Upper lobe of right lung (tissue), 1 donor: ENCODE measurements at regions not wholly inside any gene's neighbourhood (a gene's known extent, or its start where the extent isn't known, plus 50 kb on each side); places are given as distances from the start of the nearest gene placed in this dataset.

Experiments used
- ATAC-seq: fragments of 200-7000 bp; cut with Tn5 transposase; one replicate; pipeline ENCODE4 v1.9.1; 2020; ENCODE audit warnings: mild to moderate bottlenecking, moderate library complexity
- DNase-seq: peaks from one replicate; pipeline ENCODE4 v3.0.0-alpha.2; 2020
- H3K27ac ChIP-seq: fragments of 200-600 bp; one replicate; pipeline ENCODE4 v1.8.0; 2022
- H3K27me3 ChIP-seq: fragments of 200-600 bp; one replicate; pipeline ENCODE4 v1.8.0; 2022; ENCODE audit warnings: mild to moderate bottlenecking
- H3K36me3 ChIP-seq: fragments of 200-600 bp; one replicate; pipeline ENCODE4 v1.8.0; 2022
- H3K4me1 ChIP-seq: fragments of 200-600 bp; one replicate; pipeline ENCODE4 v1.8.0; 2022
- H3K4me3 ChIP-seq: fragments of 200-600 bp; one replicate; pipeline ENCODE4 v1.8.0; 2022; ENCODE audit warnings: mild to moderate bottlenecking
- H3K9me3 ChIP-seq: fragments of 200-600 bp; one replicate; pipeline ENCODE4 v1.8.0; 2022
- intact Hi-C: fragments of 100-400 bp; cut with DNase I; formaldehyde crosslinking; loops from one replicate; pipeline ENCODE4 v1.11.0; 2022
- TF ChIP-seq, protein P1 (sequence below): fragments of 200-600 bp; IDR thresholded peaks from one replicate; pipeline ENCODE4 v1.8.0; 2022; ENCODE audit warnings: antibody characterized with exemption
- donor health status: DM: no; HTN: yes; CAD: no; lungs with severe emphysema.

DNA sequence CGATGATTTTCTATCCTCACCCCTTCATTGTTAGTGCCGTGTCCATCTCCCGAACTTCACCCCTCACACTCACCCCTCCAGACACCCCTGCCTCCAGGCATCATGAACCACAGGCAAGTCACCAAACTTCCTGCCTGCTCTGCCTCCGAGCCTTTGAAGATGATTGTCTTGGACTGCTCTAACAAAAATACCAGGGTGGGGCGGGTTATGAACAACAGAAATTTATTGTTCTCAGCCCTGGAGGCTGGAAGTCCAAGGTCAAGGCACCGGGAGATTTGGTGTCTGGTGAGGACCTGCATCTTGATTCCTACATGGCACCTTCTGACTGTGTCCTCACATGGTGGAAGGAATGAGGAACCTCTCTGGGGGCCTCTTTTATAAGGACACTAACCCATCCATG is 1508.3 kb downstream of the TBC1D22A start:
- H3K4me3 ChIP-seq, result no peak overlapping the region
- H3K36me3 ChIP-seq, result no peaks in the 10 kb centered on the region
- no peak for ATAC-seq
- no peak for DNase-seq
- peaks cover 12% of the 10 kb centered on the region for H3K27me3 ChIP-seq
- TF ChIP-seq, protein P1, sequence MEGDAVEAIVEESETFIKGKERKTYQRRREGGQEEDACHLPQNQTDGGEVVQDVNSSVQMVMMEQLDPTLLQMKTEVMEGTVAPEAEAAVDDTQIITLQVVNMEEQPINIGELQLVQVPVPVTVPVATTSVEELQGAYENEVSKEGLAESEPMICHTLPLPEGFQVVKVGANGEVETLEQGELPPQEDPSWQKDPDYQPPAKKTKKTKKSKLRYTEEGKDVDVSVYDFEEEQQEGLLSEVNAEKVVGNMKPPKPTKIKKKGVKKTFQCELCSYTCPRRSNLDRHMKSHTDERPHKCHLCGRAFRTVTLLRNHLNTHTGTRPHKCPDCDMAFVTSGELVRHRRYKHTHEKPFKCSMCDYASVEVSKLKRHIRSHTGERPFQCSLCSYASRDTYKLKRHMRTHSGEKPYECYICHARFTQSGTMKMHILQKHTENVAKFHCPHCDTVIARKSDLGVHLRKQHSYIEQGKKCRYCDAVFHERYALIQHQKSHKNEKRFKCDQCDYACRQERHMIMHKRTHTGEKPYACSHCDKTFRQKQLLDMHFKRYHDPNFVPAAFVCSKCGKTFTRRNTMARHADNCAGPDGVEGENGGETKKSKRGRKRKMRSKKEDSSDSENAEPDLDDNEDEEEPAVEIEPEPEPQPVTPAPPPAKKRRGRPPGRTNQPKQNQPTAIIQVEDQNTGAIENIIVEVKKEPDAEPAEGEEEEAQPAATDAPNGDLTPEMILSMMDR, result no peak
- intact Hi-C loops, result no loop called here
- H3K9me3 ChIP-seq, result no peaks in the 10 kb centered on the region
- H3K4me1 ChIP-seq, result no peaks in the 10 kb centered on the region
- H3K27ac ChIP-seq, result no peak overlapping the region

DNA sequence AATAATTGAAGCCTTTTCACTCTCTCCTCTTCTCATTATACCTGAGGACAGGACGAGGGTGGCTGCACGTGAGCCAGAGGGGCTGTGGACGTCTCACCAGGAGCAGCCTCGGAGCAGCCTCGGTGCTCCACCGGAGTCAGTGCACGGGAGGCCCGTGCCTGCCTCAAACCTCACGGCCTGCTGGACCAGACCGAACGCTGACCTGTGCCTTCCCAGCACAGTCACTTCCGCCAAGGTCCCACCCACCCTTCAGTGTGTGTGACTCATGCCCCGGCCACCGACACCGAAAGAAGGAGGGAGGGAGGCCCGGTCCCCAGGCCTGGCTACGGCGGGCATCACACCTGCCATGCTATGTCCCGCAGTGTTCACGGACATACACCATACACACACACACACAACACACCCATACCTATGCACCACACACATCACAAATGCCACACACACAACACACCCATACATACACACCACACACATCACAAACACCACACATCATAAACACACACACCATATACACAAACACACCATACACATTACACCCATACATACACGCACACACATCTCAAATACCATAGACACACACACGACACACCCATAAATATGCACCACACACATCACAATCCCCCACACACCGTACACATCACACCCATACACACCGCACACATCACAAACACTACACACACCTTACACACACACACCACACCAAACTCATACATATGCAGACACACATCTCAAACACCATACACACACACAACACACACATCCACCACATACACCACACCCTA is 1506.5 kb downstream of the TBC1D22A start:
- ATAC-seq (peak; percentile 90), DNase-seq (peak; percentile 85)
- Histone ChIP-seq H3K4me3 (no peak overlapping the region), H3K27ac (no peak overlapping the region), H3K27me3 (peaks cover 12% of the 10 kb centered on the region), H3K4me1 (no peaks in the 10 kb centered on the region), H3K36me3 (no peaks in the 10 kb centered on the region), H3K9me3 (no peaks in the 10 kb centered on the region)
- TF ChIP-seq, protein P1, result no peak
- intact Hi-C loops, result no loop called here

DNA sequence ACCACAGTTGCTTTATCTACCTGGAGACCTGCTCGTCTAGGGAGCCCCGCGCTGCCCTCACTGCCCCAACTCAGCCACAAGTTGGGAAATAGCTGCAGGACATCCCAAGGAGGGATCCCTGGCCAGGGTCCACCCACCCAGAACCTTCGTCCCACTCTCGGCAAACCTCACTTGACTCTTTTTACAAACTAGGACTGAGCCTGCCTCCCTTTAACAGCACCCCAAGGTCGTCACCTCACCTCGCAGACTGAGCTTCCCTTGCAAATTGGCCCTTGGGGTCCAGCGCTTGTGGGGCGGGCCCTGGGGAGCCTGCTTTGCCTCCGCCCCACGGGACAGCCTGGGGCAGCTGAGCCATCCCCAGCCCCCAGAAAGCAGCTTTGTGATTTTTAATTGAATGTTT is 1505.8 kb downstream of the TBC1D22A start:
- TF ChIP-seq, protein P1, result no peak
- DNase-seq (no peak), ATAC-seq (no peak)
- Histone ChIP-seq H3K9me3 (no peaks in the 10 kb centered on the region), H3K27me3 (peaks cover 12% of the 10 kb centered on the region), H3K27ac (no peak overlapping the region), H3K4me3 (no peak overlapping the region), H3K4me1 (no peaks in the 10 kb centered on the region), H3K36me3 (no peaks in the 10 kb centered on the region)
- intact Hi-C loops, result no loop called here

DNA sequence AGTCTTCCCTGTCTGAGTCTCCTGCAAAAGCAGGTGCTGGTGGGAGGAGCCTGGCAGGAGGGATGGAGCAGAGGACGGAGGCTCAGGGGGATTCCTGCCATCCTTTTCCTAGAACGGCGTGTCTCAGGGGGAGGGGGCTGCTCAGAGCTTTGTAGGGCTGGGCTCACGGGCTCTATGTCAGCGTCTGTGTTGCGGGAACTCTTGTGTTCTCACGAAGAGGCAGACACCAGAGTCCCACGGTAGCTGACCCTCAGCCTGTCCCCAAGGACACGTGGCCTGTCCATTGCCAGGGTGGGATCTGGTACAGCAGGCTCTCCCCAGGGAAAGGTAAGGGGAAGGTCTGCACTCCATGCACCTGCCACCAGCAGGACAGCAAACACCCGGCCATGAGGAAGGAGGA is 1505.2 kb downstream of the TBC1D22A start:
- Histone ChIP-seq H3K4me3 (no peak overlapping the region), H3K9me3 (no peaks in the 10 kb centered on the region), H3K36me3 (no peaks in the 10 kb centered on the region), H3K27ac (no peak overlapping the region), H3K4me1 (no peaks in the 10 kb centered on the region), H3K27me3 (peaks cover 12% of the 10 kb centered on the region)
- TF ChIP-seq, protein P1, result no peak
- DNase-seq (no peak), ATAC-seq (no peak)
- intact Hi-C loops, result no loop called here

DNA sequence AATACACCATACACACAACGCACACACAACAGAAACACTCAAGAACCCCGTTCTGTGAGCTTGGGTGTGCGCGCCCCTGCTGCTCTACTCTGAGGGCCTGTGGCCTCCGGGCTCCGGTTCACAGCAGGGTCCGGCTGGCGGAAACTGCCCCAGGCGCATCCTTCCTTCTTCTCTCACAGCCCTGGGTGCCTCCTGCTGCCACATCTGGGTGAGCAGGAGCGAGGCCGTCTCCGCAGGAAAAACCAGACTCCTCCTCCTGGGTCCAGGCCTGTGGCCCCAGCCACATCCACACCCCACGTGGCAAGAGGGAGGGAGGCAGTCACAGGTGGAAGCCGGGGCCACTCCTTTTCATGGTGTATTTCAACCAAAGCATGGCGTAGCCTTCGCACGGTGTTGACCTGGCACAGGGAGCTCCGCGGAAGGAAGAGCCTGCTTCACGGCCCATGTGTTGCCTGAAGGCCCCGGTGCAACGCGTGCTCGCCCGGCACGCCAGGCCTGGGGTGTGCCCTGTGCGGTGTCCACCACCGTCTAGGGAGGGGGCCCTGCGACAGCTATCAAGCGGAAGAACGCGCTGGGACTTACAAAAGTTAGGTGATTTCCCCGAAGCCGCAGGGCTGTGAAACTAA is 1502.7 kb downstream of the TBC1D22A start:
- intact Hi-C loops, result no loop called here

More for the DNA sequence above, 1502.7 kb downstream of the TBC1D22A start:
- Histone ChIP-seq H3K27me3 (peaks cover 12% of the 10 kb centered on the region), H3K36me3 (no peaks in the 10 kb centered on the region), H3K27ac (no peak overlapping the region), H3K4me1 (no peaks in the 10 kb centered on the region), H3K9me3 (no peaks in the 10 kb centered on the region), H3K4me3 (no peak overlapping the region)
- no peak for ATAC-seq
- no peak for DNase-seq
- TF ChIP-seq, protein P1, result no peak
